Fibroblast of skin of left biceps (primary cell): ENCODE measurements at regions not wholly inside any gene's neighbourhood (a gene's known extent, or its start where the extent isn't known, plus 50 kb on each side); places are given as distances from the start of the nearest gene placed in this dataset.
"Not testable (repeated sequence)": the region's sequence is repeated elsewhere in the genome, so short reads cannot be mapped to it uniquely, and the experiment has no call there.

ENCODE experiments used
- DNase-seq, 2 experiments: peaks; one replicate each; pipeline ENCODE4 v3.0.0-alpha.2; 2013; ENCODE audit warnings: low read depth in 2 of 2

- peak; percentile 40 to 47 for DNase-seq
Measured at GRCh38 chrX:13381514-13381913, 61.7 kb upstream of the ATXN3L start.

- DNase-seq, result peak; percentile 35 to 48
Measured at GRCh38 chrX:13380211-13380610, 60.4 kb upstream of the ATXN3L start.

- DNase-seq, result not testable (repeated sequence)
Measured at GRCh38 chrX:13378562-13379518, 59.0 kb upstream of the ATXN3L start.

- peak; percentile 93 to 94 for DNase-seq
Measured at GRCh38 chrX:13377550-13377934, 57.7 kb upstream of the ATXN3L start.

GRCh38 chrX:13376857-13377549, 57.1 kb upstream of the ATXN3L start:
- DNase-seq, result peak; percentile 95 to 97

- not testable (repeated sequence) for DNase-seq
Measured at GRCh38 chrX:13375596-13375995, 55.7 kb upstream of the ATXN3L start.

- DNase-seq, result no peak
Measured at GRCh38 chrX:13374364-13374763, 54.5 kb upstream of the ATXN3L start.

- DNase-seq, result peak; percentile 28 to 49
Measured at GRCh38 chrX:13373431-13374187, 53.8 kb upstream of the ATXN3L start.

GRCh38 chrX:13373027-13373426, 53.2 kb upstream of the ATXN3L start:
- DNase-seq, result no peak

- DNase-seq, result no peak
Measured at GRCh38 chrX:13372203-13372980, 52.5 kb upstream of the ATXN3L start.

GRCh38 chrX:13371186-13371585, 51.3 kb upstream of the ATXN3L start:
- no peak for DNase-seq

- DNase-seq, result no peak
Measured at GRCh38 chrX:13370713-13371112, 50.9 kb upstream of the ATXN3L start.
